ENCODE measurements at regions not wholly inside any gene's neighbourhood (a gene's known extent, or its start where the extent isn't known, plus 50 kb on each side); places are given as distances from the start of the nearest gene placed in this dataset.

GRCh38 chr2:205852457-205852856, 170.2 kb downstream of the NRP2 start:
- no peak for TF ChIP-seq CTCF (conservative IDR thresholded peaks at IDR 0.05 in 1 of 2, IDR thresholded peaks at IDR 0.05 in 1 of 2; ENCODE audit: low read depth in 1 of 2, low read length in 2 of 2)
- TF ChIP-seq EZH2 (IDR thresholded peaks at IDR 0.05; ENCODE audit: low read length, missing control alignments), result no peak

Data from fibroblast of lung (primary cell).